ENCODE measurements at regions not wholly inside any gene's neighbourhood (a gene's known extent, or its start where the extent isn't known, plus 50 kb on each side); places are given as distances from the start of the nearest gene placed in this dataset.

DNA sequence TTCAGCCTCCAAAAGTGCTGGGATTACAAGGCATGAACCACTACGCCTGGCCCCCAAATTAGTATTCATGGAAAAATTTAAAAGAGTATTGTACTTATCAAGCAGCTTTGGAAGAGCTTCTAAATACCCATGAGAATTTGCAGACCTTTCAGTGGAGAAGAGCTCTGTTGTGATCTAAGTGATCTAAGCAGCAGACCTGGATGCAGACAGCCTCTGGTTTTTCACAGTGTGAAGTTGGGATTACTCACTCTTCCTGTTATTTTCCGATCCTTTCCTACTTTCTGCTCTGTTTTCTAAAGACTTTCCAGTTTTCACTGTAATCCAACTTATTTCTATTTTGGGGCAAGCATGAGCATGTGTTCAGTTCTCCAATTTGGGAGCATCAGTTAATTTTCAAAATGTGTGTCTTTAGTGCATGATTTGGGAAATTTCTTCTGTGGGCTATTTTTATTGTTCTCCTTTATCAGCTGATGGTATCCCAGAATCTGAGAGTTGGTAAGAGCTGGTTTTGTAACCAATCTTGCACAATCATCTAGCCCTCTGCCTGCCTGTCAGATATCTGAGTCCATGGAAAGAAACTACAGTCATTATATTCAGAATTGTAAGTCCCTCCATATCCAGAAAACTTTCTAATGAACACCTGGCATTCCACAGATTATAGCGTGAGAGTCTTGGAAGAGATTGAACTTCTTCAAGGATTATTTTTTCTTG is 207.7 kb upstream of the DTNBP1 start:
- intact Hi-C loops (cut with micrococcal nuclease), result loop anchor here (5.0 to 10.0 kb wide), 3 partner anchors 37 to 264 kb away; partner anchors contain the start of gene MYLIP (in 1 of the 2)
- Mint-ChIP-seq H3K4me1 (peaks cover 40% of the 10 kb centered on the region), H3K9me3 (peaks cover 0 to 4% (median 0%) of the 10 kb centered on the region in 7 donors), H3K4me3 (peak overlapping the region in 1 of 2 donors; percentile 56), H3K36me3 (peaks cover 0 to 3% of the 10 kb centered on the region in 2 donors), H3K27me3 (ENCODE audit: low read depth in 3 of 3) (peaks cover 0 to 1% (median 0%) of the 10 kb centered on the region in 3 donors), H3K27ac (peak overlapping the region in 6 of 7 donors; percentile 12 to 64 (median 27))
- H3K9me3 ChIP-seq (replicated peaks in 1 of 2; ENCODE audit: control insufficient read depth in 1 of 2, insufficient read depth in 1 of 2, low read length in 2 of 2), result no peaks in the 10 kb centered on the region
- WGBS (ENCODE audit: insufficient coverage), result no CpG with 5 or more reads among the region's 3 CpGs
- no peaks in the 10 kb centered on the region for H4K20me1 ChIP-seq (ENCODE audit: insufficient read depth, low read length)
- no peaks in the 10 kb centered on the region for H3K36me3 ChIP-seq (replicated peaks in 1 of 2; ENCODE audit: control insufficient read depth in 1 of 2, insufficient read depth in 2 of 2, low read length in 2 of 2)
- H3K9ac ChIP-seq (ENCODE audit: insufficient read depth, low read length, poor library complexity, severe bottlenecking), result no peak overlapping the region
- H3K27ac ChIP-seq (ENCODE audit: low read depth in 1 of 2, low read length in 2 of 2), result no peak overlapping the region
- H3K27me3 ChIP-seq (ENCODE audit: control insufficient read depth in 2 of 2, insufficient read depth in 2 of 2, low read length in 2 of 2), result no peaks in the 10 kb centered on the region
- H3K4me1 ChIP-seq (ENCODE audit: control insufficient read depth in 1 of 2, insufficient read depth in 2 of 2, low read length in 2 of 2), result peaks cover 34 to 39% of the 10 kb centered on the region in 2 donors
- no peak overlapping the region for H2AFZ ChIP-seq (ENCODE audit: insufficient read depth, low read depth, low read length, poor library complexity, severe bottlenecking)
- no peak overlapping the region for H3K4me3 ChIP-seq (replicated peaks in 1 of 3; ENCODE audit: low read depth in 2 of 3, low read length in 3 of 3)
- TF ChIP-seq CTCF (IDR thresholded peaks at IDR 0.05), result no peak
- peak overlapping the region; percentile 6 for H3K4me2 ChIP-seq (replicated peaks; ENCODE audit: extremely low read depth, low read length, poor library complexity, severe bottlenecking)
- no peaks in the 10 kb centered on the region for H3K79me2 ChIP-seq (ENCODE audit: insufficient read depth, low read length)
- peak; percentile 39 to 70 (median 62) for DNase-seq

DNA sequence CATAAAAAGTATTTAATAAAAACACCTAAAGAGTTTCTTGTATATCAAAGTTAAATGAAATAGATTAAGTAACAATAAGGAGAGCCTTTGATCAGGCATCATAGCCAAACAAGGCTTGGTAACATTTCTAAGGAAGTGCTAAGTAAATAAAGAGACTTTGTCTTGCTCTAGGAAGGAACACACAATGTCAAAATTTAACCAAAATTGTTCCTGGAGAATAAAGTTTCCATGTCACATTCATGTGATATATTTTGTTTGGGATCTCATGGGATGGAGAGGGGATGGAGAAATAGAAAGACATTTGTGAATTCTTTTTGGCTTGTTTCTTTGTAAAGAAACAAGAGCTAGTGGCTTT is 201.9 kb upstream of the DTNBP1 start:
- Histone ChIP-seq H3K36me3 (replicated peaks in 1 of 2; ENCODE audit: control insufficient read depth in 1 of 2, insufficient read depth in 2 of 2, low read length in 2 of 2) (no peaks in the 10 kb centered on the region), H3K9me3 (replicated peaks in 1 of 2; ENCODE audit: control insufficient read depth in 1 of 2, insufficient read depth in 1 of 2, low read length in 2 of 2) (no peaks in the 10 kb centered on the region), H3K79me2 (ENCODE audit: insufficient read depth, low read length) (no peaks in the 10 kb centered on the region), H2AFZ (ENCODE audit: insufficient read depth, low read depth, low read length, poor library complexity, severe bottlenecking) (no peak overlapping the region), H3K27ac (ENCODE audit: low read depth in 1 of 2, low read length in 2 of 2) (no peak overlapping the region), H3K27me3 (ENCODE audit: control insufficient read depth in 2 of 2, insufficient read depth in 2 of 2, low read length in 2 of 2) (no peaks in the 10 kb centered on the region), H3K4me3 (replicated peaks in 1 of 3; ENCODE audit: low read depth in 2 of 3, low read length in 3 of 3) (no peak overlapping the region), H3K4me1 (ENCODE audit: control insufficient read depth in 1 of 2, insufficient read depth in 2 of 2, low read length in 2 of 2) (peaks cover under 1 to 2% of the 10 kb centered on the region in 2 donors), H4K20me1 (ENCODE audit: insufficient read depth, low read length) (no peaks in the 10 kb centered on the region), H3K9ac (ENCODE audit: insufficient read depth, low read length, poor library complexity, severe bottlenecking) (no peak overlapping the region), H3K4me2 (replicated peaks; ENCODE audit: extremely low read depth, low read length, poor library complexity, severe bottlenecking) (no peak overlapping the region)
- peaks cover 1% of the 10 kb centered on the region for H3K4me1 Mint-ChIP-seq
- intact Hi-C loops (cut with micrococcal nuclease), result no loop called here
- H3K27ac Mint-ChIP-seq, result peak overlapping the region in 1 of 7 donors; percentile 40
- no peak for DNase-seq
- H3K9me3 Mint-ChIP-seq, result peaks cover 0 to 6% (median 0%) of the 10 kb centered on the region in 7 donors
- TF ChIP-seq CTCF (IDR thresholded peaks at IDR 0.05), result no peak
- no peak overlapping the region for H3K4me3 Mint-ChIP-seq
- H3K36me3 Mint-ChIP-seq, result peaks cover 0 to 3% of the 10 kb centered on the region in 2 donors
- peaks cover 0 to 1% (median 0%) of the 10 kb centered on the region in 3 donors for H3K27me3 Mint-ChIP-seq (ENCODE audit: low read depth in 3 of 3)

Measured in CD14-positive monocyte (primary cell).